SK-N-SH (cell line): ENCODE measurements at regions not wholly inside any gene's neighbourhood (a gene's known extent, or its start where the extent isn't known, plus 50 kb on each side); places are given as distances from the start of the nearest gene placed in this dataset.

Experiments
- CTCF ChIA-PET: fragments of 300-600, 350-600 bp; formaldehyde crosslinking; extraction: SDS; loops from one replicate; lab custom pipeline; 2021; lab: Yijun Ruan, JAX
- POLR2A ChIA-PET: fragments of 350-600 bp; sonication (Branson Sonifier 250); formaldehyde crosslinking; extraction: SDS; loops from one replicate; lab custom pipeline; 2020; ENCODE audit warnings: antibody characterized with exemption, inconsistent platforms; lab: Yijun Ruan, JAX
- DNase-seq: peaks from one replicate; pipeline ENCODE4 v3.0.0; 2012
- H2AFZ ChIP-seq: fragments of 200-600 bp; sonication (generic); 2 replicates; pipeline ENCODE4 v1.8.1; 2016; ENCODE audit warnings: antibody characterized with exemption, mild to moderate bottlenecking, low read depth
- H3F3A ChIP-seq: fragments of 200-600 bp; sonication (generic); replicated peaks from 2 replicates; pipeline ENCODE3; 2016; ENCODE audit warnings: antibody characterized with exemption, mild to moderate bottlenecking; ENCODE audit not compliant: insufficient read depth
- H3K27ac ChIP-seq, 2 experiments: fragments of 200-500 bp in 1 of 2; fragments of 200-600 bp in 1 of 2; sonication (Bioruptor generic) in 1 of 2; sonication (generic), shearing (Covaris generic) in 1 of 2; 2 replicates each; pipeline versions ENCODE4 v1.5.1 to v1.6.1; 2014 to 2016; ENCODE audit warnings: low read depth in 2 of 2, inconsistent platforms in 1 of 2, low read length in 1 of 2, mild to moderate bottlenecking in 1 of 2, mixed read lengths in 1 of 2
- H3K27me3 ChIP-seq: fragments of 200-600 bp; sonication (generic), shearing (Covaris generic); 2 replicates; pipeline ENCODE4 v1.6.1; 2016; ENCODE audit warnings: mixed run types; ENCODE audit not compliant: insufficient read depth
- H3K36me3 ChIP-seq, 2 experiments: fragments of 200-500 bp in 1 of 2; fragments of 200-600 bp in 1 of 2; sonication (Bioruptor generic) in 1 of 2; sonication (generic) in 1 of 2; replicated peaks in 1 of 2; 2 replicates each; pipeline versions ENCODE3 to v1.5.1; 2014 to 2016; ENCODE audit warnings: low read length in 1 of 2, mild to moderate bottlenecking in 1 of 2; ENCODE audit not compliant: insufficient read depth in 2 of 2, control insufficient read depth in 1 of 2
- H3K4me1 ChIP-seq, 2 experiments: fragments of 200-500 bp in 1 of 2; fragments of 200-600 bp in 1 of 2; sonication (Bioruptor generic) in 1 of 2; sonication (generic), shearing (Covaris generic) in 1 of 2; 2 replicates each; pipeline versions ENCODE4 v1.5.1 to v1.6.1; 2014 to 2016; ENCODE audit warnings: low read depth in 1 of 2, low read length in 1 of 2, mixed run types in 1 of 2; ENCODE audit not compliant: insufficient read depth in 2 of 2, control insufficient read depth in 1 of 2
- H3K4me2 ChIP-seq: fragments of 200-600 bp; sonication (generic), shearing (Covaris generic); 2 replicates; pipeline ENCODE4 v1.6.1; 2017; ENCODE audit warnings: mixed run types
- H3K4me3 ChIP-seq, 2 experiments: fragments of 200-500 bp in 1 of 2; fragments of 200-600 bp in 1 of 2; sonication (Bioruptor generic) in 1 of 2; sonication (generic), shearing (Covaris generic) in 1 of 2; 2 replicates each; pipeline versions ENCODE4 v1.5.1 to v1.8.1; 2014 to 2016; ENCODE audit warnings: low read depth in 2 of 2, inconsistent platforms in 1 of 2, low read length in 1 of 2, mild to moderate bottlenecking in 1 of 2, mixed read lengths in 1 of 2, moderate library complexity in 1 of 2
- H3K79me2 ChIP-seq: fragments of 200-600 bp; sonication (generic); 2 replicates; pipeline ENCODE4 v1.8.1; 2017; ENCODE audit warnings: mild to moderate bottlenecking; ENCODE audit not compliant: insufficient read depth
- H3K9ac ChIP-seq: fragments of 200-600 bp; sonication (generic); 2 replicates; pipeline ENCODE4 v1.6.1; 2017; ENCODE audit warnings: mixed run types
- H3K9me2 ChIP-seq: fragments of 200-600 bp; sonication (generic); 2 replicates; pipeline ENCODE4 v1.6.1; 2017; ENCODE audit warnings: mixed run types
- H3K9me3 ChIP-seq: fragments of 200-600 bp; sonication (generic); 2 replicates; pipeline ENCODE4 v1.6.1; 2017; ENCODE audit warnings: mixed run types, mild to moderate bottlenecking, moderate library complexity
- H4K20me1 ChIP-seq: fragments of 200-600 bp; sonication (generic); 2 replicates; pipeline ENCODE4 v1.6.1; 2017; ENCODE audit warnings: mild to moderate bottlenecking, mixed run types; ENCODE audit not compliant: insufficient read depth
- ELF1 ChIP-seq: IDR thresholded peaks from 2 replicates; pipeline ENCODE4 v1.4.0; 2012
- EP300 ChIP-seq, 2 experiments: IDR thresholded peaks; 2 replicates each; pipeline versions ENCODE4 v1.4.0 to v1.6.1; 2012; ENCODE audit warnings: borderline replicate concordance in 1 of 2, low read depth in 1 of 2, low read length in 1 of 2
- EZH2phosphoT487 ChIP-seq: fragments of 200-600 bp; sonication (generic); IDR thresholded peaks from 2 replicates; pipeline ENCODE4 v1.6.1; 2017; ENCODE audit warnings: low read depth, mixed run types, mild to moderate bottlenecking, antibody characterized with exemption, moderate library complexity, borderline replicate concordance
- FOXJ3 ChIP-seq: sonication (generic); formaldehyde crosslinking; IDR thresholded peaks from 2 replicates; pipeline ENCODE4 v1.5.1; 2020; ENCODE audit warnings: mild to moderate bottlenecking, missing genetic modification reagents
- IRF3 ChIP-seq: fragments of 150-350 bp; IDR thresholded peaks from 2 replicates; pipeline ENCODE4 v1.6.1; 2016; ENCODE audit warnings: mild to moderate bottlenecking, low read depth, low read length
- MAX ChIP-seq: IDR thresholded peaks from 2 replicates; pipeline ENCODE4 v1.4.0; 2012; ENCODE audit warnings: low read depth
- TAF1 ChIP-seq: IDR thresholded peaks from 2 replicates; pipeline ENCODE4 v1.6.1; 2012; ENCODE audit warnings: low read depth, mild to moderate bottlenecking, low read length, moderate library complexity, borderline replicate concordance
- TCF12 ChIP-seq: IDR thresholded peaks from 2 replicates; pipeline ENCODE4 v1.4.0; 2012
- TEAD4 ChIP-seq: IDR thresholded peaks from 2 replicates; pipeline ENCODE4 v1.4.0; 2012; ENCODE audit warnings: mild to moderate bottlenecking, borderline replicate concordance; ENCODE audit not compliant: insufficient read depth
- YY1 ChIP-seq: IDR thresholded peaks from 2 replicates; pipeline ENCODE4 v1.4.0; 2012; ENCODE audit warnings: low read depth, mild to moderate bottlenecking
- WGBS: methylation state at CpG from one replicate; pipeline ENCODE4 v1.1.6; 2017; ENCODE audit warnings: low lambda C conversion rate; 5-methylcytosine and 5-hydroxymethylcytosine counted together
- TF ChIP-seq, protein P1 (sequence below): IDR thresholded peaks from 2 replicates; pipeline ENCODE4 v1.4.0; 2012; ENCODE audit warnings: low read depth, borderline replicate concordance
- TF ChIP-seq, protein P2 (sequence below): fragments of 200-600 bp; sonication (generic); IDR thresholded peaks from 2 replicates; pipeline ENCODE4 v1.6.1; 2017; ENCODE audit warnings: antibody characterized with exemption, mild to moderate bottlenecking, moderate library complexity

GRCh38 chr9:134271338-134272301, 54.6 kb upstream of the RXRA start:
- H3K4me2 ChIP-seq: no peak overlapping the region
- no peak overlapping the region for H3K27ac ChIP-seq
- ChIA-PET POLR2A (no interaction called here), CTCF (interaction anchor here (1.4 to 1.8 kb wide), 2 partner anchors 14 to 22 kb away, joined by 3 to 6 read pairs; no protein-coding TSS in a partner anchor)
- H3K36me3 ChIP-seq: no peaks in the 10 kb centered on the region
- H3K4me3 ChIP-seq: no peak overlapping the region
- no peak overlapping the region for H2AFZ ChIP-seq
- no peak overlapping the region for H3K9ac ChIP-seq
- H3K27me3 ChIP-seq: peaks cover 7% of the 10 kb centered on the region; the same call in 1 of the 2 replicates
- no peaks in the 10 kb centered on the region for H3F3A ChIP-seq
- no peaks in the 10 kb centered on the region for H3K9me3 ChIP-seq
- no peaks in the 10 kb centered on the region for H4K20me1 ChIP-seq
- 66% methylated on average over 19 of the region's 24 CpGs for WGBS
- no peak for DNase-seq
- H3K9me2 ChIP-seq: no peaks in the 10 kb centered on the region
- H3K79me2 ChIP-seq: no peaks in the 10 kb centered on the region
- peaks cover 0 to 9% of the 10 kb centered on the region in 2 experiments; a peak in 1 of 4 replicates for H3K4me1 ChIP-seq
- no peak for TF ChIP-seq FOXJ3 (CRISPR knock-in tag)
- TF ChIP-seq EP300 (IDR thresholded peaks at IDR 0.05; ENCODE audit: borderline replicate concordance in 1 of 2, low read depth in 1 of 2, low read length in 1 of 2): no peak
- TF ChIP-seq EZH2phosphoT487: no peak
- TF ChIP-seq, protein P1, sequence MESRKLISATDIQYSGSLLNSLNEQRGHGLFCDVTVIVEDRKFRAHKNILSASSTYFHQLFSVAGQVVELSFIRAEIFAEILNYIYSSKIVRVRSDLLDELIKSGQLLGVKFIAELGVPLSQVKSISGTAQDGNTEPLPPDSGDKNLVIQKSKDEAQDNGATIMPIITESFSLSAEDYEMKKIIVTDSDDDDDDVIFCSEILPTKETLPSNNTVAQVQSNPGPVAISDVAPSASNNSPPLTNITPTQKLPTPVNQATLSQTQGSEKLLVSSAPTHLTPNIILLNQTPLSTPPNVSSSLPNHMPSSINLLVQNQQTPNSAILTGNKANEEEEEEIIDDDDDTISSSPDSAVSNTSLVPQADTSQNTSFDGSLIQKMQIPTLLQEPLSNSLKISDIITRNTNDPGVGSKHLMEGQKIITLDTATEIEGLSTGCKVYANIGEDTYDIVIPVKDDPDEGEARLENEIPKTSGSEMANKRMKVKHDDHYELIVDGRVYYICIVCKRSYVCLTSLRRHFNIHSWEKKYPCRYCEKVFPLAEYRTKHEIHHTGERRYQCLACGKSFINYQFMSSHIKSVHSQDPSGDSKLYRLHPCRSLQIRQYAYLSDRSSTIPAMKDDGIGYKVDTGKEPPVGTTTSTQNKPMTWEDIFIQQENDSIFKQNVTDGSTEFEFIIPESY: no peak
- TF ChIP-seq YY1: no peak
- no peak for TF ChIP-seq TAF1
- TF ChIP-seq TEAD4: no peak
- TF ChIP-seq ELF1: no peak
- TF ChIP-seq, protein P2, sequence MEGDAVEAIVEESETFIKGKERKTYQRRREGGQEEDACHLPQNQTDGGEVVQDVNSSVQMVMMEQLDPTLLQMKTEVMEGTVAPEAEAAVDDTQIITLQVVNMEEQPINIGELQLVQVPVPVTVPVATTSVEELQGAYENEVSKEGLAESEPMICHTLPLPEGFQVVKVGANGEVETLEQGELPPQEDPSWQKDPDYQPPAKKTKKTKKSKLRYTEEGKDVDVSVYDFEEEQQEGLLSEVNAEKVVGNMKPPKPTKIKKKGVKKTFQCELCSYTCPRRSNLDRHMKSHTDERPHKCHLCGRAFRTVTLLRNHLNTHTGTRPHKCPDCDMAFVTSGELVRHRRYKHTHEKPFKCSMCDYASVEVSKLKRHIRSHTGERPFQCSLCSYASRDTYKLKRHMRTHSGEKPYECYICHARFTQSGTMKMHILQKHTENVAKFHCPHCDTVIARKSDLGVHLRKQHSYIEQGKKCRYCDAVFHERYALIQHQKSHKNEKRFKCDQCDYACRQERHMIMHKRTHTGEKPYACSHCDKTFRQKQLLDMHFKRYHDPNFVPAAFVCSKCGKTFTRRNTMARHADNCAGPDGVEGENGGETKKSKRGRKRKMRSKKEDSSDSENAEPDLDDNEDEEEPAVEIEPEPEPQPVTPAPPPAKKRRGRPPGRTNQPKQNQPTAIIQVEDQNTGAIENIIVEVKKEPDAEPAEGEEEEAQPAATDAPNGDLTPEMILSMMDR: no peak
- no peak for TF ChIP-seq TCF12
- TF ChIP-seq MAX: no peak
- TF ChIP-seq IRF3: no peak
